Brain pericyte (primary cell): ENCODE measurements at regions not wholly inside any gene's neighbourhood (a gene's known extent, or its start where the extent isn't known, plus 50 kb on each side); places are given as distances from the start of the nearest gene placed in this dataset.

Source experiments
- DNase-seq: peaks from one replicate; pipeline ENCODE4 v3.0.0-alpha.2; 2012; ENCODE audit warnings: low read depth, low spot score

- DNase-seq = no peak
Measured at GRCh38 chr5:89147031-89147430, 264.0 kb upstream of the MEF2C start.

GRCh38 chr5:89137148-89137547 lies 254.2 kb upstream of the MEF2C start:
- DNase-seq = no peak

DNA sequence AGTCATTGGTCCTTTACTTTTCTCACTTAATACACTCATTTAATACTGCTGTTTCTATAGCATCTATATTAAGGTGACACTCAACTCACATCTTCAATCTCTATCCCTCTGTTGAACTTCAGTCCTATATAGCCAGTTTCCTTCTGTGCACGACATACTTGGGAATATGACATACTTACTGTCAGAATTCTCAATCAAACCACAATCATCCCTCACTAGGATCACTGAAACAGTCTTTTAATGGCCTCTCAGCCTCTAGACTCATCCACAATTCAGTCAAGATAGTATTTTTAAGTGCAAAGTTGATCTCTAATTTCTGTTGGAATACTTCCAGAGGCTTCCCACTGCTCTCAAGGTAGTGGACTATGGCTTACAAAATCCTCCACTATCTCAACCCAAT lies 251.0 kb upstream of the MEF2C start:
- no peak for DNase-seq

- no peak for DNase-seq
Measured at GRCh38 chr5:89133129-89133528, 250.1 kb upstream of the MEF2C start.

DNA sequence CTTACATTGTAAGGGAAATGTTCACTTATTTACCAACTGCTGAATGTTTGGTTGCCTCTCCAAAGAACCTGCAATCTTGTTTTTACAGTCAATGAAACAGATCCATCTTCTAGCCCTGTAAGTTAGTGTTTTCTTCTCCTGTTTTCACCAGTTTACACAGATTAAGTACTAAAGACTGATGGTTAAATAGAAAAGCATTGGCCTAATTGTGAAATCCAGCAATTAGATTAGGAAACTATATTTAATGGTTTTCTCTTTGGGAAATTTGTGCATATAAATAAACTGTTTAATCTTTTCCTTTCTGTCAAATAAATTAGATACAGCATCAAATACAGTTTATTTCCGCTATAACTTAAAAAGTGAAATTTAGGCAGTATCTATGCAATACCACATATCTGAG lies 247.9 kb upstream of the MEF2C start:
- DNase-seq = no peak

- DNase-seq = no peak
Measured at GRCh38 chr5:89129941-89130340, 247.0 kb upstream of the MEF2C start.

GRCh38 chr5:89128906-89129625 lies 246.1 kb upstream of the MEF2C start:
- DNase-seq = no peak

DNA sequence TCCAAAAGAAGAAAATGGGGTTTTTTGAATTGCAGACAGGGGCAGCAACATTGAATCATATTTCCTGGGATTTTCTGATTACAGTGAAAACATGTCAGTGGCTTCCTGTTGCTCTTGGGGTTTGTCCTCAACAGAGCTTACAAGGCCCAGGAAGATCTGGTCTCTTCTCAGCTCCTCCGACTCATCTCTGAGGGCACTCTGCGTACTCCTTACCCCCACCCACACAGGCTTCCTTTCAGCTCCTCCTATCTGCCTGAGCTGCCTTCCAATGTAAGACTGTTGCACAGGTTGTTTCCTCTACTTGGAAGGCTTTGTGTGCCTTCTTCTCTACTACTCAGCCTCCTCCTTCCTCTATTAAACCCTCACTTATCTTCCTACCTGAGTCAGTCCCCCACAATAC lies 245.1 kb upstream of the MEF2C start:
- DNase-seq = no peak

GRCh38 chr5:89127191-89127590 lies 244.2 kb upstream of the MEF2C start:
- DNase-seq = no peak

GRCh38 chr5:89125372-89125771 lies 242.4 kb upstream of the MEF2C start:
- DNase-seq = no peak

- no peak for DNase-seq
Measured at GRCh38 chr5:89123581-89123980, 240.6 kb upstream of the MEF2C start.

GRCh38 chr5:89120719-89121118 lies 237.7 kb upstream of the MEF2C start:
- DNase-seq = no peak

- DNase-seq = no peak
Measured at GRCh38 chr5:89117124-89117644, 234.2 kb upstream of the MEF2C start.

DNA sequence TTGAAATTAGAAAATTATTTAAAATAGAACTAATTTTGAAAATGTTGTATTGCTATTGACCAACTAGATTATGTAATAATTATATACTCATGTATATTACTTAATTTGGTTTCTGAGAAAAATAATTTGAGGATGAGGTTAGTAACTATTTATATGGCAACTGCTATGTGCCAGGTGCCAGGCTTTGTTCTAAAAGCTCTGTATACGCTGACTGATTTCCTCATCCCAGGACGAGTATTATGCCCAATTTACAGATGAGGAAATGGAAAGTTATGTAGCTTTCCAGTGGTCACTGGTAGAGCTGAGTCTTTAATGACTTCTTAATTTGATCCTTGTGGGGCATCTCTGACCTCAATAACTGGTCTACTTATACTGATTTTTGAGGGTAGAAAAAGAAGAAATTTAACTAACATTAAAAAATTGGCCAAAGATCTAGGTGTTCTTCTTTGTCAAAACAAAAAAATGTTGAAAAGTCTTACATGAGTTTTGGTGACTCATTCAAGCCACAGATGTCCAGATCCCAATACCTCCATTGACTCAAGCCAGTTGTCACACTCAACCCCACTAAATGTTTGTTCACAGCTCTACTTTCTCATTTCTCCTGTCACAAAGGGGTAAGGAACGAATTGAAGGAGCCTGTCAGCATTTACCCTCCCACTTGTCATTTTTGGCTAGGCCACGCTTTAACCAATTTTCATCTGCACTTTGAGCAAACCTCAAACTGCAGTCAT lies 228.1 kb upstream of the MEF2C start:
- DNase-seq = no peak

GRCh38 chr5:89106480-89106879 lies 223.5 kb upstream of the MEF2C start:
- DNase-seq = no peak

GRCh38 chr5:89105836-89106235 lies 222.9 kb upstream of the MEF2C start:
- DNase-seq = no peak

DNA sequence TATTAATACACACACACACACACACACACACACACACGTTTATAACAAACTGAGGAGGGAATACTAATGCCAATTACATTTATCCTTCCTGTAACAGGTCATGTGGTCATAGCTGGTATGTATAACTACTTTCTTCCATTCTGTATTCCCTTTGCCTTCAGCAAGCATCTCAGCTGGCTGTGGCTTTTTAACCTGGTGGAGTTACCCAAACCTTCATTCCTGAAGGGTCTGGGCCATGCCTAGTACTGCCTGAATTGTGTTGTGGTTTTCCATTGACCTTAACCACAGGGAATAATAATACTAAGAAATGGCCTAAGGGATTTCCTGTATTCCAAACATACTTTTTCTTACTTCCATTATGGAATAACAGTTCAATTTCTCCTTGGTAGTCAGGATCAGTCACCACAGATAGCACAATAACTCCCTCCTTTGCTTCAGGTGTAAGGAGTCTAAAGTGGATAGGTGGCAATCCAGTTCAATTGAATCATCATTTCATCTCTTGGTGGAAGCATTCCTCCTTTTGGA lies 222.2 kb upstream of the MEF2C start:
- DNase-seq = no peak

- DNase-seq = no peak
Measured at GRCh38 chr5:89098199-89098756, 215.3 kb upstream of the MEF2C start.

DNA sequence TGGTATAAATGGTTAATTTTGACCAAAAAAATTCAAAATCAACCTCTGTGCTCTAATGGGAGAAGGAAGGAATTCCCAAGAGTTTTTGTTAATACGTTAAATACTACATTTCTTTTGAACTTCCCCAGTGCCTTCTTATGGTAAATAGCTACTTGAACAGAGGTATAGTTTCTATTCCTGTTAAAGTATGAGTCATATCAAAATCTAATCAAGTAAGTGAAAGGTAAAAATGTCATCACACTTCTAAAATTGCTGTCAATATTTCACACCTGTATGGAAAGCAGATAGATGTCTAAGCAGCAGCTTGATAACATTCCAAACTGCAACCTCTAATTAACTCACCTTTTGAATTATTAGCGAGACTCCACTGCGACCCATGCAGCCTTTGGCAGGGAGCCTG lies 214.1 kb upstream of the MEF2C start:
- no peak for DNase-seq

DNA sequence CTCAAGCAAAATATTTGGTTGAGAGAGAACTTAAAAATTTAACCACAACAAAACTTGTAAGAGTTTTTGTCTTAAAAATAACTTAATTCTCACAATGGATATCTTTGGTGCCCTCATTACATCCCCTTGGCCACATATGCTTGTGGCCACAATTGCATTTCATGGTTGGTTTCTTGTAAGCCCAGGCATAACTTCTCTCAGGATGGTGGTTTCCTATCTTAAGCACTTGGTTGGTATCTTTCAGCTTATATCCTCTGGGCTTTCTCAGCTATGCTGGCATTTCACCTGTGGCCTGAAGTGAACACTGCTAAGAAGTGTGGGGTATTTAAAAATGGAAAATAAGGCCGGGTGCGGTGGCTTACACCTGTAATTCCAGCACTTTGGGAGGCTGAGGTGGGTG lies 212.4 kb upstream of the MEF2C start:
- DNase-seq = no peak

GRCh38 chr5:89090037-89090436 lies 207.1 kb upstream of the MEF2C start:
- no peak for DNase-seq

DNA sequence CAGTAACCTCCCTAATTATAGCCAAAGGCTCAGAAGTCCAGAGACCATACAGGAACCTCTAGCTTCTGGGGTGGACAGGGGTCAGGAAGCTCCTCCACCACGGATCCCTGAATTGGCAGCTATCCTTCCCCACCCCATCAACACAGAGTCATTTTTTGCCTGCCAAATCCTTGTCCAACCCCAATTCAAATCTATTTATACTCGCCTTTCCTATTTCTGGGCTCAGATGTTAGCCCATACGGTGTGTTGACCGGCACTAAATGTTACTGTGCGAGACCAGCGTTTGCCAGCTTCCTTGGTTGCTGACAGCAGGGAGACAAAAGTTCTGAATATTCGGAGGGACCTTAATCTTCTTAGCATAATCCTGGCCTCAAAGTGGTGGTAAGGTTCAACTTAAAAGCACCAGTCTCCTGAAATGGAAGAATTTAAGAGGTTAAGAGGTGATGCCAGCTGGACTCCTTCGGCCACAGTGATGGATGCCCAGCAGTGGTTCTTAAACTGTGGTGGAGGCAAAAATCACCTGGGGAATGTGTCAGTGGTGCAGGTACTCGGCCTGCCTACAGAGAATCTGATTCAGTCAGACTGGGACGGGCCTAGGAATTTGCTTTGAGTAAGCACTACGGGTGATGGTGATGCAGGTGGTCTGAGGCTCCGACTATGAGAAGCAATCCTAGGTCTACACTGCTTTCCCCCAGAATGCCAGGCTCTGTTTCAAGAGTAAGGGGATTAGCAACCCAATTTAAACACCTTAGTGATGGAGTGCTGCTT lies 204.8 kb upstream of the MEF2C start:
- no peak for DNase-seq
